NCI-H128 (cell line): ENCODE measurements at regions not wholly inside any gene's neighbourhood (a gene's known extent, or its start where the extent isn't known, plus 50 kb on each side); places are given as distances from the start of the nearest gene placed in this dataset.
"Not testable (repeated sequence)": the region's sequence is repeated elsewhere in the genome, so short reads cannot be mapped to it uniquely, and the experiment has no call there.

Experiments
- DNase-seq: peaks from one replicate; lab custom pipeline; 2025; ENCODE audit not compliant: unreplicated experiment; lab: John Stamatoyannopoulos, UW

DNA sequence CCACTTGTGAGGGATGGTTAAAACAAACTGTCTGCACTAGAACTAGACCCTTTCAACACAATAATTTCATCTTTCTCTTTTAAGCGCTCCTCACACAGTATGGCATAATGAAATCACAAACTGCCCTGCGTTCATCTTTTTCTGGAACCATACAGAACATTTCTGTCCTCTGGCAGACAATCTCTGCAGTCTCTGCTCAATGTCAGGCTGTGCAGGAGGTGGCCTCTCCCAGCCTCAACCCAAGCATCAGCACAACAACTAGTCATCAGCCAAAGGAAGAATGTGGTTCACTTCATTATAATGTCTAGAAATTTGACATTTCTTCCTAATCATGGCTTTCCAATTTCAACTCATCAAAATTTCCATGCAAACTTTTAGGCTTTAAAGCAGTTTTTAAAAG lies 125.1 kb upstream of the STARD13 start:
- no peak for DNase-seq

DNA sequence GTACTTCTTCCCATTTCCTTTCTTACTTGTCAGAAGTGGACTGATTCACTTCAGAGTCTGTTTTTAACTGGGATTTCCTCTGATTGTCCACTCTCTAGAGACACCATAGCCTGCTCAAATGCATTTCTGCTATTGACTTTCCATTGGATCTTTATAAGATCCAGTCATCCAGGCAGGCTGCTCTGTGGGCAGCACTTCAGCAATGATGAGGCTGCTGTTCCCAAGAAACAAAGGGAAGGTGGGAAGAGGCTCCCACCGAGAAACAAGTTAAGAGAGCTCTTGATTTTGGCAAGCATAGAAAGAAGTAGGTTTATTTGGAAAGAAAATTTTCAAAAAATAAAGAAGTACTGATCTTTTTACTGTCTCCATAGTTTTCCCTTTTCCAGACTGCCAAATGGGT lies 125.8 kb upstream of the STARD13 start:
- DNase-seq = no peak

DNA sequence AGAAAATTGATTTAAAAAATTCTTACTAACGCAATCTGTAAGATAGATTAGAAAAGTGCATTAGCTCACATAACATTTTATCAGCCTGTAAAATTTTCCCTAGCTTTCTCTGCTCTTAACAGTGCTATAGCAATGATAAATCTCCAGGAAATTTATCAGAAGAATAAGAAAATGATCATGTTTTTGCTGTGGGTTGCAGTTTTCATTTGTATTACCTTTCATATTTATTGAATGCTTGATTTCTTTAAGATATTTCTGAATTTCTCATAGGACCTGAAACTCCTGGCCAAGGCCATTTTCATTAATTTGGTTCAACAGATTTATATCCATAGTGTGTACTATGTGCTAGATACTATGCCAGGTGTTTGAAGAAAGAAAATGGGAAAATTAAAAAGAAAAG lies 130.3 kb upstream of the STARD13 start:
- DNase-seq = no peak

DNA sequence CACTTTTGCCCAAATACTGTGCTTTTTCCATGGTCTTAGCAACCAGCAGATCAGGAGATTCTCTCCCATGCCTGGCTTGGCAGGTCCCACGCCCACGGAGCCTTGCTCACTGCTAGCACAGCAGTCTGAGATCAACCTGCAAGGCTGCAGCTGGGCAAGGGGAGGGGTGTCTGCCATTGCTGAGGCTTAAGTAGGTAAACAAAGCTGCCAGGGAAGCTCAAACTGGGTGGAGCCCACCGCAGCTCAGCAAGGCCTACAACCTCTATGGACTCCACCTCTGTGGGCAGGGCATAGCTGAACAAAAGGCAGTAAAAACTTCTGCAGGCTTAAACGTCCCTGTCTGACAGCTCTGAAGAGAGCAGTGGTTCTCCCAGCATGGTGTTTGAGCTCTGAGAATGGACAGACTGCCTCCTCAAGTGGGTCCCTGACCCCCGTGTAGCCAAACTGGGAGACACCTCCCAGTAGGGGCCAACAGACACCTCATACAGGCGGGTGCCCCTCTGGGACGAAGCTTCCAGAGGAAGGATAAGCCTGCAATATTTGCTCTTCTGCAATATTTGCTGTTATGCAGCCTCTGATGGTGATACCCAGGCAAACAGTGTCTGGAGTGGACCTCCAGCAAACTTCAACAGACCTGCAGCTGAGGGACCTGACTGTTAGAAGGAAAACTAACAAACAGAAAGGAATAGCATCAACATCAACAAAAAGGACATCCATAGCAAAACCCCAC lies 132.8 kb upstream of the STARD13 start:
- DNase-seq = not testable (repeated sequence)

DNA sequence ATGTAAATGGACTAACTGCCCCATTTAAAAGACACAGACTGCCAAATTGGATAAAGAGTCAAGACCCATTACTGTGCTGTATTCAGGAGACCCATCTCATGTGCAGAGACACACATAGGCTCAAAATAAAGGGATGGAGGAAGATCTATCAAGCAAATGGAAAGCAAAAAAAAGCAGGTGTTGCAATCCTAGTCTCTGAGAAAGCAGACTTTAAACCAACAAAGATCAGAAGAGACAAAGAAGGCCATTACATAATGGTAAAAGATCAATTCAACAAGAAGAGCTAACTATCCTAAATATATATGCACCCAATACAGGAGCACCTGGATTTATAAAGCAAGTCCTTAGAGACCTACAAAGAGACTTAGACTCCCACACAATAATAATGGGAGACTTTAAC lies 134.6 kb upstream of the STARD13 start:
- not testable (repeated sequence) for DNase-seq

- DNase-seq = no peak
Measured at GRCh38 chr13:33426131-33426530, 140.6 kb upstream of the STARD13 start.

DNA sequence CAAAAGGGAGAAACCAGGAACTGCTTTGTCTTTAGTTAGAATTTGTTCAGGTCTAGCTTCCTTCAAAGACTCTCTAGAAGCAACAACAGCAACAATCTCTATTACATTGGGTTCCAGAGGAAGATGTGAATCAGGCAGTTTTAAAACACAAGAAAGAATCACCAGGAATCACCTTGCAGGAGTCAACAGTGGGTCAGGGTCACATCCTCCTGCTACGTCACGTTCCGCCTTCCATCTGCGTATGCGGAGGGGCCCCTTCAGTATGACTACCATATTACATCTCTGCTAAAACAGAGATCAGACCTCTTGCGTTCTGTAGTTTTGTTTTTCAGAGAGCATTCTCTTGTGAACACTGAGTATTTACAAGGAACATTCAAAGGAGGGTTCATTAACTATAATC lies 147.8 kb upstream of the STARD13 start:
- DNase-seq = no peak

- no peak for DNase-seq
Measured at GRCh38 chr13:33434676-33435075, 149.1 kb upstream of the STARD13 start.

DNA sequence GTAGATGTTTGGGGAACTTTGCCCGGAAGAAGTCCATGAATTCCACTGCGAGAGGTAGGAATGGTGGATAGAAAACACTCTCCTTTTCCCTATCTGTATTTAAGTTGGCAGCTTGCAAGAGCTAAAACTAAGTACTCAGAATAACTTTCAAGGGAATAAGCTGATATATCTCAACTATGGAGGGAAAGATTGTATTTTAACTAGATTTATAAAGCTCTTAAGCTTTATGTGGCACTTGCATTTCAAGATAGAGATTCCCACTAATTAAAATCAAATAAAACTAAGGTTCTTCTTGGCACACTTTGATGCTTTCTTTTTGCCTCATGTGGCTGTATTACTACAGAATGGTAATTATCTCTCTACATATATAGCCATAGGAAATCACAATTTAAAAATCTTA lies 149.7 kb upstream of the STARD13 start:
- DNase-seq = no peak

DNA sequence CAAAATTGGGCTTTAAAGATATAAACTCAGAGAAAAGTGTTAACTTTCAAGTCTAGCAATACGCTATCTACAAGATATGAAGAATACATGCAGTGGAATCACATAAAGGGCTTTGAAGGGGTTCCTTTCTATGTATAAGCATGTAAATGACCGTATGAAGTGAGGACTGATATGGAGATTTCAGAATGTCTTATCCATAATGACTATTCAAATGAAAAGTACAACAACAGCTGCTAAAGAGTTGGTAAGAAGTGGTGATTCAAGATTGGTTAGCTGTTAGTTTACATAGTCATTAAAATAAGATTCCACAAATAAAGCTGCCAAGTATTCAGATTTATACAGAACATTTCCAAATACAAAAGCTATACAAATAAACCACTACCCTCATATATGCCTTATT lies 153.4 kb upstream of the STARD13 start:
- no peak for DNase-seq

- no peak for DNase-seq
Measured at GRCh38 chr13:33441015-33441414, 155.5 kb upstream of the STARD13 start.

DNA sequence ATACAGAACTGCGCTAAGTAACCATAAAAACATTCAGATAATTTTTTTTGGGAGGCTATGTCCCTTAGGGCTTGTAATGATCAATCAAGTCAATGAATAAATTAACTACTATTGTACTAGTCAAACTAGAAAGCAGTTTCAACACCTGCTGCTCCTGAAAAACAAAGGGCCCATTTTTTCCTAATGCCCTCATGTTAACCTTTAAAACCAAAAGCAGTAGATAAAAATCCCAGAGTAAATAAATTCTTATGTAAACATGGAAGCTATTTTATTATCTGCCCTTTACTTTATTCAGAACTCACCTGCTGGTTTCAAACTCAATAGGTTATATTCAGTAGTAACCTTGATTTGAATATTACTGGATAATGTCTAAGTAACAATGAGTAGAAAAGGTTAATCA lies 159.5 kb upstream of the STARD13 start:
- no peak for DNase-seq

DNA sequence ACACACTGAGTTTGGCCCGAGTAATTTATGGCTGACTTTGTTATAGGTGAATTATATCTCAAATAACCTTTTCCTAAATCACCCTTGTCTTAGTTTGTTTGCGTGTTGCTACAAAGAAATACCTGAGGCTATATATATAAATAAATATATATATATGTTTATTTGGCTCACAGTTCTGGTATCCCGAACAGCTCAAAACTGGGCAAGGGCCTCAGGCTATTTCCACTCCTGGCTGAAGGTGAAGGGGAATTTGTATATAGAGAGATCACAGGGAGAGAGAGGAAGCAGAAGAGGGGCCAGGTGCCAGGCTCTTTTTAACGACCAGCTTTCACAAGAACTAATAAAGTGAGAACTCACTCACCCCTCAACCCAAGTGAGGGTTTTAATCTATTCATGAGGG lies 159.9 kb upstream of the STARD13 start:
- DNase-seq = no peak

DNA sequence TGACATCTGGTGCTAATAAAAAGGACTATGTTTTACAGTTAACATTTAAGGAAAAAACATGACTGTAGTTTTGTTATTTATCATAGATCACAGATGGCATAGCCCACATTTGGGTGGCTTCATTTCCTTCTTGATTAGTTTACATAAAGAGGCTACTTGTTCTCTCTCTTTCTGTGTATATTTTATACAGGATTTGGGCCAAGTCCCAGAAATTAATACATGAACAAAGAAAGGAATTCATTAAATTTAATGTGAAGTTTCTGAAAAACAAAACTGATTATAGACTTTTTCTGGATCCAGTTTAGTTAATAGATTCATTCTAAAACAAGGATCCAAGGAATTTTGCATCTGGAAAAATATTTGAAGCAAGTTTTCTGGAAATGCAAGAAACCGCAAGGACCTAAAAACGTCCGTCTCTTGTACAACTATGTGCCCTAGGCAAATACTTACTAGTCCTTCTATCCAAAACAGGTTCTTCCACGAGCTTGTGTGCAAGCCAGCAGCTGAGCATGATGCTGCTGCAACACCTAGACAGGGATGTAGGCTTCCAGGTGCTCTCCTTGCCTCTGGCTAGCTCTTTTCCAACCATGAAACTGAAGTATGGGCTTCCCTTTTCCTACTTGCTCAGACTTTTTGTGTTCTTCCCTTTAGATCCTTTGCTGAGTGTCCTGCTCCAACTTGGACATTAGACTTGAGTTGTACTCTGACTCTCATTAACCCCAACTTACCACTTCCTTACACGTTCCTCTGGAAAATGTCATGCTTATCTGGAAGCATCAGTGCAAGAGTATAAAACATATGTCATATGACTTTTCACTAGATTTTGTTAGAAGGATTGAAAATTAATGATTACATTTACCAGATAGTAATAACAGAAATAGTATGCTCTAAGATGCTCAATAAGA lies 161.5 kb upstream of the STARD13 start:
- DNase-seq = no peak

DNA sequence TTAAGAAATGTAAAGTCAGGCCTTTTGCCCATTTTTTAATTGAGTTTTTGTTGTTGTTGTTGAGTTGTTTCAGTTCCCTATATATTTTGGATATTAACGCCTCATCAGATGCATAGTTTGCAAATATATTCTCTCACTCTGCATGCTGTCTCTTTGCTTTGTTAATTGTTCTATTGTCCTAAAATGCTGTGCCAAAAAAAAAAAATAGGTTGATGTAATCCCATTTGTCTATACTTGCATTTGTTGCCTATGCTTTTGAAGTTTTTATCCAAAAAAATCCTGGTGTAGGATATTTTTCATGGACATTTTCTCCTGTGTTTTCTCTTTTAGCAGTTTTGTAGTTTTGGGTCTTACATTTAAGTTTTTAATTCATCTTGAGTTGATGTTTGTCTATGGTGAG lies 163.3 kb upstream of the STARD13 start:
- no peak for DNase-seq

GRCh38 chr13:33450956-33451709 lies 165.6 kb upstream of the STARD13 start:
- DNase-seq = no peak

DNA sequence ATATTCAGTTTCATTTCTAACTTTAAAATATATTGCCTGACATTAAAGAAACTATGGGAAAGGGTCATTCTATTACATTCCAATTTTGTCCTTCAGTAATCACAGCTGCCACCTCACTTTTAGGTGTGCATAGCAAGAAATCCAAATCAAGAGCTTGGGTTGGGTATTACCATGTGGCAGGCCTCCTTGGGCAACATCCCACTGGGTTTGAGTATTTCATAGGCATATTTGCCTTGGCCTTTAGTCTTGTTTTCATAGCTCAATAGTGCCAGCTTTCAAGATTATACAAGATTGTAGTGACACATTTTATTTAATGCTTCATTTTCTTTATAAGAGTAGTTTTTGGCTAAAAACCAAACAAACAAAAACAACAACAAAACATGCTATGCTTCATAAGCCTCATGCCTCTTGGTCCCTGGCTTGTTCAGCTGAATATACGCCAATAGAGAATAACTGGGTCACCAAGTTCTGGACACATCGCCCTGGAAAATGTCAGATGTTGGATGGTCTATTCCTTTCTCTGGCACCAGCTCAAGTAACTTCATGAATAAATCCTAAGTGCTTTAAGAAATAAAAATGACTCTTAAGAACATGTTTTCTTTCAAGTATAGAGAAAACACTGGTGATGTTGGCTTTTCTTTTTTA lies 167.4 kb upstream of the STARD13 start:
- DNase-seq = no peak

DNA sequence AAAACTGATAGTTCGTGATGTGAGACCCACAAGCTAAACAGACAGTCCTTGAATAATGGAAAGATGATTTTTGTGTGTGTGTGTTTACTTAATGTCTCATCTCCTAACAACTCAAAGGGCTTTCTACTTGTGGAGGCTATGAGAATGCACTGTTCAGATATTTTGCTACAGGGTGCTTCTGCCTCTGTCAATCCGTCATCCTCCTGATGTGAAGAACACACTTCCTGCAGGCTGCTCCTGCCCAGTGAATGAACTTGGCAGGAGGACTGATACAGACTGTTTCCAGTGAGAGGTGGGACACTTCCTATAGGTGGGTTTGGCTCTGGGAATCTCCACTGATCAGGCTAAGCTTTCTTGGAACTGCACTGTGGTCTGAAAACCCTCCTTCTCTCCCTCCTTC lies 168.4 kb upstream of the STARD13 start:
- DNase-seq = no peak

GRCh38 chr13:33454844-33455705 lies 169.5 kb upstream of the STARD13 start:
- DNase-seq = no peak

DNA sequence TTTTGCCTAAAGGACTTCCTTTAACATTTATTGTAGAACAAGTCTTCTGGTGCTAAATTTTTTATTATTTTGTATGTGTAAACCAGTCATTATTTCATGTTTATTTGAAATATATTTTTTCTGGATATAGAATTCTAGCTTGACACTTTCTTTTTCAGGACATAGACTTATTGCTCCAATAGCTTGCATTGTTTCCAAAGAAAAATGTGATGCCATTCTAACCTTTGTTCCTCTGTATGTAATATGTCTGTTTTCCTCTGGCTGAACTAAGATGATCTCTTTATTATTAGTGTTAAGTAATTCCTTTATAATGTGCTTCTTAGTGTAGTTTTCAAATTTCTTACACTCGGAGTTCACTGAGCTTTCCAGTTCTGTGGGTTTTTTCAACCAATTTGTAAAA lies 174.1 kb upstream of the STARD13 start:
- no peak for DNase-seq
